HG03575 (cell line): ENCODE measurements at regions not wholly inside any gene's neighbourhood (a gene's known extent, or its start where the extent isn't known, plus 50 kb on each side); places are given as distances from the start of the nearest gene placed in this dataset.
"Not testable (repeated sequence)": the region's sequence is repeated elsewhere in the genome, so short reads cannot be mapped to it uniquely, and the experiment has no call there.

Experiments
- ATAC-seq: cut with Tn5 transposase; IDR thresholded peaks from one replicate; pipeline ENCODE4 v1.9.1; 2021; ENCODE audit not compliant: unreplicated experiment, insufficient number of reproducible peaks, low FRiP score; ENCODE audit errors: extremely low read depth

- no peak for ATAC-seq
Observed at GRCh38 chr4:20075248-20075871, 176.3 kb upstream of the SLIT2 start.

DNA sequence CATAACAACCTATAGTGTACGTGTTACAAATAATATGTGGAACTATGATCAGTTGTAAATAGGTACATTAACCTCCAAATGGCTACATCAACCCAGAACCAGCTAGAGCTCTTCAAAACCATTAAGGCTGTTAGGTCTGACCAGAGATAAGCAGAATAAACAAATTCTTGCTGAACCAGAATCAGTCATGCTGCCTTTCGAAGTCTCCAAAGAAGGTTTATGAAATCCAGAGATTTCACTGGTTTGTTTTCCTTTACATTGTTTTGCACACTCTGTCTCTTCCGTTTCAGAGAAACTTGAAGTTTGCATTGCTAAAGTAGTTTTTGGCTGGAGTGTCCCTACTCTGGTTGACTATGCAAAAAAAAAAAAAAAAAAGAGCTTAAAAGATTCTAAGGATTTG is 177.3 kb upstream of the SLIT2 start:
- ATAC-seq: no peak

DNA sequence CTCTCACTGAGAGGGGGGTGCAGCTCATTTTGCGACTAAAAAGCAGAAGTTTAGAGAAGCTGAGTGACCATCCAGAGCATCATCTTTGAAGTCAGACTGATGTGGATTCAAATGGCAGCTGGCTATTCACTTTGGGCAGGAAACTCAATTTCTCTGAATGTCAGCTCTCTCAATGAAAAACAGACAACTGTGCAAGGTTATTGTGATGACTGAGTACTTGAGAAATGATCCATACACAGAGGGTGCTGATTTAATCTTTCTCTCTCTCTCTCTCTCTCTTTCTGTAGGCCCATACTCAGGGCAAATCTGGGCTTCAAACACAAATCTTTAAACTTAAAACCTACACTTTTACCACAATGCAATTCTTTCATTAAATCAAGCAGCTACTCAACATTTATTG is 185.8 kb upstream of the SLIT2 start:
- no peak for ATAC-seq

DNA sequence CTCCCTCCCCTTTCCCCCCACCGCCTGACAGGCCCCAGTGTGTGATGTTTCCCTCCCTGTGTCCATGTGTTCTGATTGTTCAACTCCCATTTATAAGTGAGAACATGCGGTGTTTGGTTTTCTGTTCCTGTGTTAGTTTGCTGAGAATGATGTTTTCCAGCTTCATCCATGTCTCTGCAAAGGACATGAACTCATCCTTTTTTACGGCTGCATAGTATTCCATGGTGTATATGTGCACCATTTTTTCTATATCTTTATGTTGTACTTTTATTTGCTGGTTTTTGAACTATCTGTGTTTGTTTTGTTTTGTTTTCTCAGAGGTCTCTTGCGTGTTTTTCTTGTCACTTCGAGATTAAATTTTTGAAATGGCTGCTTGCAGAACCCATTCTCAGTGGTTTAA is 188.8 kb upstream of the SLIT2 start:
- not testable (repeated sequence) for ATAC-seq

- no peak for ATAC-seq
Observed at GRCh38 chr4:20062054-20062453, 189.7 kb upstream of the SLIT2 start.

DNA sequence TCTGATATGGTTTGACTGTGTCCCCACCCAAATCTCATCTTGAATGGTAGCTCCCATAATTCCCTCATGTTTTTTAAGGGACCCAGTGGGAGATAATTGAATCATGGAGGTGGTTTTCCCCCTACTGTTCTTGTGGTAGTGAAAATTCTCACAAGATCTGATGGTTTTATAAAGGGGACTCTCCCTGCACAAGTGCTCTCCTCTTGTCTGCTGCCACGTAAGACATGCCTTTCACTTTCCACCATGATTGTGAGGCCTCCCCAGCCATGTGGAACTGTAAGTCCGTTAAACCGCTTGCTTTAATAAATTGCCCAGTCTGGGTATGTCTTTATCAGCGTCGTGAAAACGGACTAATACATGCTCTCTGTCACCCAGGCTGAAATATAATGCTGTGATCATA is 200.9 kb upstream of the SLIT2 start:
- ATAC-seq: no peak

DNA sequence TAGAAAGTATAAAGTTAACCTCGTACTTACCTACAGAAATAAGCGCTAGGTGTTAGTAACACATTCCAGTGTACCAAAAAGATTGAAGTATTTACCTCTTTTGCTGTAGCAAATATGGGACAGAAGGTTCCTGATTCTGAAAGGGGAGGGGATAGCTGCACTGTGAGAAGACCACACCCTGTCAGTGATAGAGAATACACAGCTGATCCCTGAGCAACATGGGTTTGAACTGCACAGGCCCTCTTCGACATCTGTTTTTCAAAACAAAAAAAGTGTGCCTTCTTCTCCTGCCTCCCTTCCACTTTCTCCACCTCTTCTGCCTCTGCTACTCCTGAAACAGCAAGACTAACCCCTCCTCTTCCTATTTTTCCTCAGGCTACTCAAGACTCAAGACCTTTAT is 201.8 kb upstream of the SLIT2 start:
- ATAC-seq: no peak

GRCh38 chr4:20046931-20047677 is 204.6 kb upstream of the SLIT2 start:
- ATAC-seq: no peak

- no peak for ATAC-seq
Observed at GRCh38 chr4:20046179-20046578, 205.5 kb upstream of the SLIT2 start.

DNA sequence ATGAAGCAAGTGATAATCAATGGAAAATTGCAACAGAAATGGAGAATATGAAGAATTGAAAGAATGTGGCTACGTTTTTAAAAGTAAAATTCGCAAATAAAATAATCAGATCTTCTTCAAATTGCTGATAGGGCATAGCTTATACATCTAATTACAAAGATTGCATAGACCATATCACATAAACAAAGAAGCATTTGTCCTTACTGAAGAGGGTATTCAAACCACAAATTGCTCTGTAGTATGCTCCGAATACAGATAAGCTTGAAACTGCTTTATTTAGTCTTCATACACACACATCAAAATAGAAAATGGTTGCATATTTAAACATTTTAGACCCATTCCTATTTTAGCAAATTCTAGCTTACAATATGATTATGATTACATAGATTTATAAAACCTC is 206.7 kb upstream of the SLIT2 start:
- no peak for ATAC-seq

DNA sequence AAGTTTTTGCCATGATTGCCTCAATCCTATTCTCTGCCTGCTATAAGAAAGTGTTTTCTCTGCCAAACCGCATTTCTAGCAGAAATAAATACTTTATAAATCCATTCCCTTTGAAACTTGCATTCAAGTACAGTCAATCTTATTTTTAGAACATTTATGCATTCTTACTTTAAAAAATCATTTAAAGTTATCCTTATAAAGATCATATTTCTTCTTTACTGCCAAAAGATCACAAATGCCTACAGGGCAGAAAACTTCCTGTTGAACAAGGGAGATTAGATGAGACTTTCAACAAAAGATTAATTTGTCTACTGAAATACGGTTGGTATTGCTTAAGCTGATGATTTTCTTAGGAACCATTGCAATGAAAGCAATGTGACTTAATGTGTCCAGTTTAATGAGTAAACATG is 207.2 kb upstream of the SLIT2 start:
- ATAC-seq: no peak

DNA sequence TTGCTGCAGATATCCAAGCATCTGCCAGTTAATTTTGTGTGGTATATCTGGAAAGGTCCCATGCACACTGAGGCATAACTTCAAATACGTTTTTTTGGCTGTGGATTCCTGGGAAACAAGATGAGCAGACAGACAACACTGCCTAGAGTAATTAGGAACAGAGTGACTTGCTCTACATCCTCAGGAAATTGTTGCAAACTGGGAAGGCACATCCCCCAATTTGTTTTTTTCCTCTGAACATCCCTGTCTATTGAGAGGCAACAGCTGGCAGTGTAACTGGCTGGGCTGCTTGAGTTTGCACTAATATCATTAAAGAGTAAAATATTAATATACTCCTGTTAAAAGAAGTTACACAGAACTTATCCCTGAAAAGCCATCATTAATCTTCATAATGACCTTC is 207.7 kb upstream of the SLIT2 start:
- no peak for ATAC-seq

GRCh38 chr4:20042769-20043168 is 208.9 kb upstream of the SLIT2 start:
- ATAC-seq: no peak

DNA sequence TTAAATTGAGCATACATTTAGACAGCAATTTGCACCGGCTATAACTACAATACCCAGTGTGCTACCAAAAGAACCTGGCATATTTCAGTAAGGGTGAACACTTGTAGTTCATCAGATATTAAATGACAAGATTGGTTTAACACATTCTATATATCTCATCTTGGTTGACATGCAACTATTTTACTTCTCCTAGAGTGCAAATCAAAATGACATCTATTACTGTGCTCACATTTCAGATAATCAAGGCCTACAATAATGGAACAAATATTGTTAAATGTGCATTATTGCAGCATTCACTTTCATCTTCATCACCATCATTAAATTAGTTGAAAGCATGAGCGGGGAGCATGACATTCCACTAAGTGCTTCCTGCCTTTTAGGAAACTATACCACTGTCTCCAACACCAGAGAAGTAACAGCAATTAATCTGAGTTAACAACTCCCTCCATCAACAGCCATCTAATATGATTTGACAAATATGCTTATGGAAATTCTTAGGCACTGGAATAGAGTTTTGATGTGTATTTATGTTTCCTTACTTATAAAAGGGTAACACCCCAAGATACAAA is 209.8 kb upstream of the SLIT2 start:
- no peak for ATAC-seq

DNA sequence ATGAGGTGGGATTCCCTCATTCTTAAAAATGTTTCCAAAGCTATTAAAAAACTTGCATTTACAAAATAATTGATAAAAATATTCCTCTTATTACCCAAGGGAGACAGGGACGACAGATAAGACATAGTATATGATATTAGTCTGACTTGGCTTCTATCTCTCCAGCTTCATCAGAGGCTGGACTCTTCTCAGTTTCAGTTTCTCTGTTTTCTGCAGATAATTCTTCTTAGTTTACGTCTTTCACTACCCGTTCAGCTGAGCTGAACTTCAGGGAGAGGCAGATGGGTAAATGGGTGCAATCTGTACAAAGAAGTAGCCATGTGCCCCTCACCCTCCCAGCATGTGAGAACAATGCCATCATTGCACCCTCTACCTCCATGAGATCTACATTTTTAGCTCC is 214.0 kb upstream of the SLIT2 start:
- ATAC-seq: no peak

- ATAC-seq: no peak
Observed at GRCh38 chr4:20030108-20030507, 221.6 kb upstream of the SLIT2 start.

- no peak for ATAC-seq
Observed at GRCh38 chr4:20028645-20029044, 223.1 kb upstream of the SLIT2 start.

DNA sequence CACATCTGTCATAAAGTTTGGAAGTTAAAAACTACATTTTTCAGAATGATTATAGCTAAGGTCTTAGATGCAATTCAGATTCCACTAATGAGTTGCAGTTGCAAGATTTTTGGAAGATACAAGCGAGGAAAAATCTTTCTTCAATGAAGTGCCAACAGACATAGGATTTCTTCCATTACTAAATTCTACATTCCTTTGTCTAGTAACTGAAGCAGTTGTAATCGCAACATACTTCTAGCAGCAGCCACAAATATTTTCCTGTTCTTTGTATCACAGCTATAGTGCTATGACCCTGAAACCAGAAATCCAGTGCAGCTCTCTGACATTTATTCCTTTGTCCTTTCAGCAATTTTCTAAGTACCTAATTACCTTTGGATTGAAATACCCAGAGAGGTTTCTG is 225.2 kb upstream of the SLIT2 start:
- ATAC-seq: no peak

- no peak for ATAC-seq
Observed at GRCh38 chr4:20022471-20022870, 229.2 kb upstream of the SLIT2 start.

GRCh38 chr4:20020056-20020455 is 231.6 kb upstream of the SLIT2 start:
- ATAC-seq: no peak
